GM12872 (cell line): ENCODE measurements at regions not wholly inside any gene's neighbourhood (a gene's known extent, or its start where the extent isn't known, plus 50 kb on each side); places are given as distances from the start of the nearest gene placed in this dataset.

Experiments used
- CTCF ChIP-seq: IDR thresholded peaks from 3 replicates; pipeline ENCODE4 v1.5.1; 2011; ENCODE audit warnings: low read depth, mild to moderate bottlenecking, low read length, moderate library complexity; ENCODE audit not compliant: insufficient read depth

- TF ChIP-seq CTCF: no peak
Measured at GRCh38 chr5:23763170-23763569, 255.8 kb downstream of the PRDM9 start.

DNA sequence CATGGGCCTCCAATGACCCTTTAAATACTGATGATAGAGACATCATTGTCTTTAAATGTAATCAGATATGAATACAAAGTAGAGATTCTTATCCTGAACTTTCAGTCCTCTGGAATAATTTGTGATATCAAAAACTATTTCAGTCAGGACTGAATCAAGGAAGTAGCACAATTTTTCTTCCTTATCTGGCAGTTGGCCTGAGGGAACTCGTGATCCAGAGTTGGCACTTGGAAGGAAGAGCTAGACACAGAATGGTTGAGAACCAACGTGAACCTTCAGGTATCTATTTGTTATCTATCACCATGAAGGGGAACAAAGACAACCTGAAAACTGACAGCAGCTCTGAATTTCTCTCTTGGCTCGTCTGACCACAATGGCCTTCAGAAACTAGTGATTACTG lies 269.3 kb downstream of the PRDM9 start:
- no peak for TF ChIP-seq CTCF

DNA sequence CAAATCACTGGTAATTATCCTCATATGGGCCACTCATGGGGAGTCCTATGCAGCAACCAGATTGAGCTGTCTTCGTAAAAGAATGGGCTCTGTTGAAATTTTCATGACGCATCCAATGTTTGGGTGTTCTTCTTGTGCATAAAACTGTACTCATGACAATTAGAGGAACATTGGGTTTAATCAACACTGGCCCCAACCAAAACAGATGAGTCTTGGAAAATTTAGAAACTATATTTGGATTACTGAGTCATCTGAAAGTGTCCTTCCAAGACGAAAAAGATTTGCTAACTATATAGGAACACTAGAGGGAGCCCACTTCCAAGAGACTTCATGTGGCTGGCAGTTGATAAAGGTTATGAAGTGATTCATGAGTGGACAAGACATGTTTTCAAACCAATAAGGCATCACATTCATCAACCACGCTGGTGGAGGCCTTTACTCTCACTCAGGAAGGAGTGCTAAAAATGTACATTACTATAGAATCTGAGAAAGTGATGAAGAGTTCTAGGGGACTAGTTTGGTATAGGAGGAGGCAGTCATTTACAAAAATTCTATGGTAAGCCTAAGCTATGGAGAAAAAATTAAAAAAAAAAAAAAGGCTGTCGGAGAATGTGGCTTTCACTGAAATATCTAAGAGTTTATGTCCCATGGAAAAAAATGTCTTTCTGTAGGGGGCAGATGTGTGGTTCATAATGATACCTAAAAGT lies 313.5 kb downstream of the PRDM9 start:
- no peak; the same call in 2 of the 3 replicates for TF ChIP-seq CTCF

DNA sequence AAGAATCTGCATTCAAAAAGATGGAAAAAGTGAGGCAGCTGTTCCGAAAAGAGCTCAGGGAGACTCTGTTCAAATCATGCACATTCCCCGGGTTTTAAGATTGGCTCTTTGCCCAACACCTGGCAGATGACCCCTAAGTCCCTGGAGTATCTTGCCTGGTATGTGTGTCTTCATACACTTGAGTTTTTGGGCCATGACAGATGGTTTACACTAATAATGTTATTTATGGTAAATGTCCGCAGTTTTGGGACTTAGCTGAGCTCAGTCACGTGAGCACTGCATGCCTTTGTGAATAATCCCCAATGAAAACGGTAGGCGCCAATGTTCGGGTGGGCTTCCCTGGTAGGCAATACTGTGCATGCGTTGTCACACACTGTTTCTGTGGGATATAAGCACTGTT lies 316.1 kb downstream of the PRDM9 start:
- no peak for TF ChIP-seq CTCF

DNA sequence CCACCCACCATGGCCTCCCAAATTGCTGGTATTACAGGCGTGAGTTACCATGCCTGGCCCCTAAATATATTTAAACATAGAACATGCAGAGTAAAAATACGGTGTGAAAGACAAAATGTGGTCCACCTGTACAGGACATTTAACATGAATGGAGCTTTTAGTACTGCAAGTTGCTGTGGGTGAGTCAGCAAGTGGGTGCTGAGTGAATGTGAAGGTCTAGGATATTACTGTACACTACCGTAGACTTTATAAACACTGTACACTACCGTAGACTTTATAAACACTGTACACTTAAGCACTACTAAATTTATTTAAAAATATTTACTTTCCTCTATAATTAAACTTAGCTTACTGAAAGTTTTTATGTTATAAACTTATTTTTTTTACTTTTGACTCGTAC lies 317.8 kb downstream of the PRDM9 start:
- TF ChIP-seq CTCF: no peak

DNA sequence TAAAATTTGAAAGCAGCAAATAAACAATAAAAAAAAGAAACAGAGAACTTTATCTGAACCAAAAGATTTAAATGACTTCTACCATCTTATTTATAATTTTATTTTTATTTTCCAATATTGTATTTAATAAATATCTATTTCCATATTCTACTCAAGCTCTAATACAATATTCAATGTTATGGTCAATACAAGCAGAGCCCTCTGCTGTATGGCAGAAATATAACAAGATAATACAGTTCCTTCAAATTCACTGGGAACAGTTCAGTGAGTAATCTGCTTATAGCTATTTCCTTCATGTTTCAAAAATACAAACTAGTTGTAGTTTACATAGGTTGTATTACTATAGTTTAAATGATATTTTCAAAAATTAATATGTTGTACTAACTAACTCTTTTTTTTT lies 332.7 kb downstream of the PRDM9 start:
- no peak for TF ChIP-seq CTCF

DNA sequence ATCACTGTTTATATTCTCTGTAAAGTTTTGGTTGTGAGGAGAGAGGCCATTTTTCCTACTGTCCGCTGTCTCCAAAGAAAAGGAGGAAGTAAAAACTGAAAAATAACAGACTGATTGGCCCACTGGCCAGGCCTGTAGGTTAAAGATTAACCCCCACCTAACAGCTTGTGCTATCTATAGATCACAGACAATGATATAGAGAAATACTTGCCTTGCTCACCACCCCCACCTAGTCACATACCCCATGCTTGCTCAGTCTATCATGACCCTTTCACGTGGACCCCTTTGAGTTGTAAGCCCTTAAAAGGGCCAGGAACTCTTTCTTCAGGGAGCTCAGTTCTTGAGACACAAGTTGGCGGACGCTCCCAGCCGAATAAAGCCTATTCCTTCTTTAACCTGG lies 357.4 kb downstream of the PRDM9 start:
- TF ChIP-seq CTCF: no peak
